Muscle of leg (tissue), 3 donors: ENCODE measurements at regions not wholly inside any gene's neighbourhood (a gene's known extent, or its start where the extent isn't known, plus 50 kb on each side); places are given as distances from the start of the nearest gene placed in this dataset.

Source experiments
- DNase-seq: peaks from one replicate; pipeline ENCODE4 v3.0.0; 2013
- H3K27ac ChIP-seq: one replicate; pipeline ENCODE4 v1.5.1; 2013; ENCODE audit warnings: mild to moderate bottlenecking, low read length, control low read depth
- H3K27me3 ChIP-seq: one replicate; pipeline ENCODE4 v1.6.1; 2013; ENCODE audit warnings: low read length; ENCODE audit not compliant: control insufficient read depth, insufficient read depth
- H3K36me3 ChIP-seq: one replicate; pipeline ENCODE4 v1.6.1; 2013; ENCODE audit warnings: low read length; ENCODE audit not compliant: control insufficient read depth, insufficient read depth
- H3K4me1 ChIP-seq: one replicate; pipeline ENCODE4 v1.6.1; 2013; ENCODE audit warnings: low read length; ENCODE audit not compliant: control insufficient read depth, insufficient read depth
- H3K4me3 ChIP-seq: one replicate; pipeline ENCODE4 v1.5.1; 2013; ENCODE audit warnings: low read length, control low read depth
- H3K9me3 ChIP-seq: replicated peaks from 2 replicates; pipeline ENCODE4 v1.6.1; 2013; ENCODE audit warnings: low read depth, low read length; ENCODE audit not compliant: control insufficient read depth
- WGBS: methylation state at CpG from one replicate; pipeline ENCODE4 v1.1.5; 2013; ENCODE audit warnings: missing lambda C conversion rate; ENCODE audit not compliant: insufficient coverage; 5-methylcytosine and 5-hydroxymethylcytosine counted together

DNA sequence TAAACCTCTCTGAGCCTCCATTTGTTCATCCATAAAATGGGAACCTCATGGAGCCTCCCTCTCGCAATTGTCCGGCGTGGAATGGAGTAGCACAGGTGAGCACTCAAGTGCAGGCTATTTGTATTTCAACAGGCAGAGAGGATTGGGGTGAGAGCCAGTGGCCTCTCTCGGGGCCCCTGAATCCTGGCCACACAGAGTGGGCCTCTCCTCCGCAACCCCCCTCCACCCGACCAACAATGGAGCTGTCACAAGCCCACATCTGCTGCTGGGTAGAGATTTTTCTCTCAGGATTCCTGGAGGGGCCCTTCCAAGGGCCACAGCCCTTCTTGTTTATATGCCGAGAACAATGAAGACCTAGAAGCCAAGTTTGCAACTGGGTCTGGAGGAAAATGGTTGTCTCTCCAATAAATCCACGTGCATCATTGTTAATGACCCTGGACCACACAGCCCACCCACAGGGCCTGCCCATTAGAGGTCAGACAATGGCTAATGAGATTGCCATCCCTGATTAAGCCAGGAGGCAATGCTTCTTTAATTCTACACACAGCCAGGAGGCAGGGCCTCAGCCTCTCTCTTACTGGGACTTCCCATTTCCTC, 233.0 kb downstream of the ANKRD60 start:
- Histone ChIP-seq H3K36me3 (no peaks in the 10 kb centered on the region), H3K9me3 (no peaks in the 10 kb centered on the region), H3K4me3 (no peak overlapping the region), H3K27ac (no peak overlapping the region), H3K4me1 (peaks cover 41% of the 10 kb centered on the region), H3K27me3 (peaks cover 12% of the 10 kb centered on the region)
- 40% methylated on average over 1 of the region's 8 CpGs for WGBS
- DNase-seq: no peak

DNA sequence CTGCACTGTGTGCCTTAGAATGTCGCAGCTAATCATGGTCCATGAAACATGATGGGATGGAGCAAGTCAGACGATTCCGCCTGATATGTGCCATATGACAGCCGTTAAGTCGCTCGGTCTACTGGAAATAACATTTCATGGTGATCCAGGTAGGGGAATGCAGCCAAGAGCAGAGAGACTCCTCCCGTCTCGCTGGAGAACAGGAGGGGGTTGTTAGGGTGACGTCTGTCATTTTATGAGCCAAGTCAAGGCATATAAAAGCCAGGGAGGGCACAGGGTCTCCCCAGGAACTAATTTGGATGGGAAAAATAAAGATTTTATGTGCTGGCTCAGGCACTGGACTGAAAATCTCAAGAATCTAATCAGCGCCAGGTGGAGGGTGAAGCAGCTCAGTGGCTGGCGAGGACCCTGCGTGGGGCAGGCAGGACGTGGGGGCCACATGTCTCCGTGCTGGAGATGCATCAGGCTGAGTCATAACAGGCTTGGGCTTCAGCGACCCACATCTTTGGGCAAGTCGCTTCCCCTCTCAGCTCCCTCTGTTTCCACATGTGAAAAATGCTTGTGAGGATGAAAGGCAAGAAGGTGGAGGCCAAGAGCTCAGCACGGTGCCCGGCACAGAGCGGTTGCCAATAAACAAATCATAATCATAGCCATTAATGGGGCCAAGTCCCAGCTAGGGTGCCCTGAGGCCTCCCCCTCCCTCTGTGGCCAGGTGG, 234.6 kb downstream of the ANKRD60 start:
- no peak overlapping the region for H3K4me3 ChIP-seq
- no peaks in the 10 kb centered on the region for H3K9me3 ChIP-seq
- no peak overlapping the region for H3K27ac ChIP-seq
- peaks cover 12% of the 10 kb centered on the region for H3K27me3 ChIP-seq
- peak; percentile 75 for DNase-seq
- H3K36me3 ChIP-seq: no peaks in the 10 kb centered on the region
- WGBS: 33% methylated on average over 12 of the region's 19 CpGs
- H3K4me1 ChIP-seq: peaks cover 31% of the 10 kb centered on the region

DNA sequence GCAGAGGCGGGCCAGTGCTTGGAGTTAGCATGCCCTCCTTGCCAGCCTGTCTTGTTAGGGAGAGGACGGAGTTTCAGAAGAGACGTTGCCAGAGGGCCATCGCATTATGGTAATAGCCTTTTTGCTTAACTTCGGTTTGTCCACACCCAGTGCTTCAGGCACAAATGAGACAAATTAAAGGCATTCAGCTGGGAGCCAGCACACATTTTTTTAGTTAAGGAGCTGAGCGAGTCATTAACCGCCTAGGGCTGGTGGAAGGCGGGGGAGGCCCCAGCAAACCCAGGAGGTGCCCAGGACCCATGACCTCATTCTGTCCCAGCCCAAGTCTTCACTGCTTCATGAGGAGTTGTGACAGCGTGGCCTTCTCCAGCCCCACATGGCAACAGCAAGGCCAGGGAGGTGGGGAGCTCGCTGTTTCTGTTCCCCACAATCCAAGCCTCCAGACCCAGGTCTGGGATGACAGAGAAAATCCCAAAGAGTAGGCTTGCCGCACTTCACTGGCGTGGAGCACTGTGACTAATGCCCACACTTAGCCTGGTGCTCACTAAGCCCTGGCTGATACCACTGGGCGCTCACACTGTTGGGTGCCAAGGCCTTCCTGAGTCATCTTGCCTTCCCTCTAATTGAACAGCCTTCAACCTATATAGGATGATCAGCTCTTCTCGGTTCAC, 237.1 kb downstream of the ANKRD60 start:
- WGBS: 88% methylated on average over 13 of the region's 14 CpGs
- H3K27me3 ChIP-seq: peaks cover 12% of the 10 kb centered on the region
- H3K36me3 ChIP-seq: no peaks in the 10 kb centered on the region
- H3K4me1 ChIP-seq: peaks cover 31% of the 10 kb centered on the region
- no peak overlapping the region for H3K4me3 ChIP-seq
- H3K9me3 ChIP-seq: no peaks in the 10 kb centered on the region
- H3K27ac ChIP-seq: no peak overlapping the region
- DNase-seq: no peak

- H3K4me1 ChIP-seq: peaks cover 23% of the 10 kb centered on the region
- 9% methylated on average over 5 of the region's 8 CpGs for WGBS
- no peaks in the 10 kb centered on the region for H3K36me3 ChIP-seq
- no peak overlapping the region for H3K4me3 ChIP-seq
- peak overlapping the region; percentile 38 for H3K27ac ChIP-seq
- H3K9me3 ChIP-seq: no peaks in the 10 kb centered on the region
- peak; percentile 83 for DNase-seq
- peaks cover 12% of the 10 kb centered on the region for H3K27me3 ChIP-seq
These were observed 238.0 kb downstream of the ANKRD60 start for GRCh38 chr20:57990396-57990987.

DNA sequence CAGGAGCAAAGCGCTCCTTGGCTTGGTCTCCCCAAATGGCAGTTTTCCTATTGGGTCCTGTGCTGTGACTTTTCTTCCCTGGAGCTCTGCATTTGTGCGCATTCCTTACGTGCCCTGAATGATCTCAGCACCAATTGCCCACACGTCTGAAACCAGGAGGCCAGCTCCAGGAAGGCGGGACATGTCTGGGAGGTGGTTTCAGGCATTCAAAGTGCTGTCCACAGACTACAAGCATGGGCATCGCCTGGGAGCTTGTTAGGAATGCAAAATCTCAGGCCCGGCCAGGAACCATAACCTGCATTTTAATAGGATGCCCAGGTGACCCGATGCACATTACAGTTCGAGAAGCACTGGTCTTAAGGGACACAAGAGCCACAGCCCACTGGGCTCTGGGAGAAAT, 239.6 kb downstream of the ANKRD60 start:
- Histone ChIP-seq H3K4me3 (no peak overlapping the region), H3K36me3 (no peaks in the 10 kb centered on the region), H3K9me3 (no peaks in the 10 kb centered on the region), H3K27me3 (peaks cover 10% of the 10 kb centered on the region), H3K27ac (no peak overlapping the region), H3K4me1 (peaks cover 19% of the 10 kb centered on the region)
- DNase-seq: no peak
- 84% methylated on average over 9 of the region's 9 CpGs for WGBS

DNA sequence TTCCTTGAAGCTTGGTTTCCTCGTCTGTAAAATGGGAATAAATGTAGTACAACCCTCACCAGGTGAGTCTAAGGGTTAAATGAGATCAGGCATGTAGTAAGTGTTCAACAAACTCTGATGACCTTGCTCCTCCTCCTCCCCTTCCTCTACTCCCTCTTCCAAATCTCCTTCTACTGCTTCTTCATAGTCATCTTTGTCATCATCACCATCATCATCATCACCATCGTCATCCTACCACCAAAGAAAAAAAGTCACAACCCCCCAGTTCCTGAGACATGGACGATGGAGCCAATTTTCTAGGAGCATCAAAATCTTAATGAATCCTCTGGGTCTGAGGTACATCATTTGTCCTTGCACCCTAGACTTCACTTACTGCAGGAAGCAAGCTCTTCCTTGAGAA, 240.0 kb downstream of the ANKRD60 start:
- 93% methylated on average over 2 of the region's 3 CpGs for WGBS
- peaks cover 15% of the 10 kb centered on the region for H3K4me1 ChIP-seq
- no peak for DNase-seq
- no peaks in the 10 kb centered on the region for H3K9me3 ChIP-seq
- no peak overlapping the region for H3K4me3 ChIP-seq
- peaks cover 8% of the 10 kb centered on the region for H3K27me3 ChIP-seq
- no peaks in the 10 kb centered on the region for H3K36me3 ChIP-seq
- H3K27ac ChIP-seq: no peak overlapping the region

GRCh38 chr20:57987659-57988058, 240.8 kb downstream of the ANKRD60 start:
- Histone ChIP-seq H3K36me3 (no peaks in the 10 kb centered on the region), H3K4me1 (peaks cover 14% of the 10 kb centered on the region), H3K9me3 (no peaks in the 10 kb centered on the region), H3K4me3 (no peak overlapping the region), H3K27ac (no peak overlapping the region), H3K27me3 (peaks cover 5% of the 10 kb centered on the region)
- 91% methylated on average over 4 of the region's 6 CpGs for WGBS
- no peak for DNase-seq

DNA sequence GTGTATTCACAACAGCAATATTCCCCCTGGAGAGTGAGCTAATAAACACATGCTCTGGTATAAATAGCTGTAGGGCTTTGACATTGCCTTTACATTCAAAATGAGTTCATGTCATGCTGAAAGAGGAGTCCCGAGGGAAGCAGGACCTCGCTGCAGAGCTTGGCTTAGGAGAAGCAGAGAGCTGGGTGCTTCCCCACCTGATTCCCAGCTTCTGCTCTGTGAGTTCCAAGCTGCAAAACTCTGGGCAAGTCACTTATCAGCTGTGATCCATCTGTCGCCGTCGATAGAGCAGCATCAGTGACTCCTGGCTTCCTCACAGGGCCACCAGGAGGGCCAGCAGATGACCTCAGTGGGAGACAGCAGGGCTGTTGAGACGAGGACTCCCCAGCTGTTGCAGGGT, 241.8 kb downstream of the ANKRD60 start:
- Histone ChIP-seq H3K27ac (peak overlapping the region; percentile 38), H3K4me3 (no peak overlapping the region), H3K4me1 (peaks cover 14% of the 10 kb centered on the region), H3K9me3 (no peaks in the 10 kb centered on the region), H3K36me3 (no peaks in the 10 kb centered on the region), H3K27me3 (peaks cover 4% of the 10 kb centered on the region)
- DNase-seq: peak; percentile 74
- 42% methylated on average over 6 of the region's 6 CpGs for WGBS

DNA sequence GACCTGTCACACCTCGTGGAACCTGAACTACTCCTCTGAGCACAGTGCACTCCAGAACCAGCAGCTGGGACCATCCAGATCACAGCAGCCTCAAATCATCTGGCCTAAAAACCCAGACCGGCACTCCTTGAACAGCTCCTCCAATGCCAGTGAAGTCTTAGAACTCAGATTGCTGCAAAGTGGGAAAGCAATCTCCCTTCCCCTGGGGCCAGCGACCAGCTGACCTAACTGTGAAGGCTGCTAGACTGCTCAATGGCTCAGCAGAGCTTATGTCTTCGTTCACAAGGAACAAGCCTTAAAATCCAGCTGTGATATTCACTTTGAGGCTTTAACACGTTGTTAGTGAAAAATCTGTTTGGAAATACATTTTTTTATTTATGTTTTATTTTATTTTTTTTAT, 243.2 kb downstream of the ANKRD60 start:
- H3K27ac ChIP-seq: no peak overlapping the region
- WGBS: 13% methylated on average over 3 of the region's 5 CpGs
- H3K4me1 ChIP-seq: peaks cover 11% of the 10 kb centered on the region
- peak; percentile 61 for DNase-seq
- no peaks in the 10 kb centered on the region for H3K9me3 ChIP-seq
- H3K4me3 ChIP-seq: no peak overlapping the region
- no peaks in the 10 kb centered on the region for H3K36me3 ChIP-seq
- no peaks in the 10 kb centered on the region for H3K27me3 ChIP-seq

DNA sequence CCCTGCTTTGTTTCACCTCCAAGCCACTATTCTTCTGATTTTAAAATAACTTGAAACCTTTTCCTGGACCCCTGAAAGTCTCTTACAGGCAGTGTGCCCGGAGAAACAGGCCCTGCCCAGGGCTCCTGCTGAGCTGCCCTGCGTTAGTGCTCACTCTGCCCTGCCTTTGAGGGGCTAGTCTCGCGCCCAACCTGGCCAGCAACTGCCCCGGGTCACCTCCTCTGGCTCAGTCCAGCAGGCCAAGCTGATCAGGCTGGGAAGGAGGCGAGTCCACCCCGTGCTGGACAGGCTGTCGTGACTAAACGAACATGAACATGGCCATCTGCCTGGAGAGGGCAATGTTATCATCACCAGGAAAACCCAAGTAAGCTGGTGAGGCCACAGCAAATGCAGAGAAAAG, 245.4 kb downstream of the ANKRD60 start:
- peaks cover 23% of the 10 kb centered on the region for H3K4me1 ChIP-seq
- no peak overlapping the region for H3K27ac ChIP-seq
- no peaks in the 10 kb centered on the region for H3K9me3 ChIP-seq
- H3K4me3 ChIP-seq: no peak overlapping the region
- peaks cover 2% of the 10 kb centered on the region for H3K27me3 ChIP-seq
- WGBS: 71% methylated on average over 9 of the region's 9 CpGs
- no peaks in the 10 kb centered on the region for H3K36me3 ChIP-seq
- no peak for DNase-seq
